Spinal cord (tissue), 9 donors: ENCODE measurements at regions not wholly inside any gene's neighbourhood (a gene's known extent, or its start where the extent isn't known, plus 50 kb on each side); places are given as distances from the start of the nearest gene placed in this dataset.
A peak's percentile ranks its signal among the peaks of the same experiment; 100 is the strongest.

Experiments
- DNase-seq, 6 donors: peaks; one replicate each; pipeline versions ENCODE4 v3.0.0 to v3.0.0-alpha.2; 2013 to 2015; ENCODE audit warnings: low spot score in 6 of 6, low read depth in 4 of 6
- H3K27ac ChIP-seq: one replicate; pipeline ENCODE4 v1.5.1; 2013; ENCODE audit warnings: low read depth, low read length, control low read depth
- H3K27me3 ChIP-seq: one replicate; pipeline ENCODE4 v1.6.1; 2013; ENCODE audit warnings: low read length; ENCODE audit not compliant: control insufficient read depth, insufficient read depth
- H3K36me3 ChIP-seq: one replicate; pipeline ENCODE4 v1.6.1; 2013; ENCODE audit warnings: low read length; ENCODE audit not compliant: control insufficient read depth, insufficient read depth
- H3K4me1 ChIP-seq: one replicate; pipeline ENCODE4 v1.6.1; 2013; ENCODE audit warnings: low read length; ENCODE audit not compliant: control insufficient read depth, insufficient read depth
- H3K4me3 ChIP-seq: one replicate; pipeline ENCODE4 v1.5.1; 2013; ENCODE audit warnings: low read depth, low read length, control low read depth
- H3K9me3 ChIP-seq: one replicate; pipeline ENCODE4 v1.6.1; 2013; ENCODE audit warnings: low read length; ENCODE audit not compliant: control insufficient read depth, insufficient read depth
- WGBS: methylation state at CpG from one replicate; pipeline ENCODE4 v1.1.5; 2013; ENCODE audit warnings: missing lambda C conversion rate; ENCODE audit not compliant: insufficient coverage; 5-methylcytosine and 5-hydroxymethylcytosine counted together
- donor health status: healthy.

- no peaks in the 10 kb centered on the region for H3K9me3 ChIP-seq
- no peak overlapping the region for H3K4me3 ChIP-seq
- H3K27ac ChIP-seq = no peak overlapping the region
- DNase-seq = peak in 1 of 6 donors; percentile 48
- no peaks in the 10 kb centered on the region for H3K36me3 ChIP-seq
- H3K27me3 ChIP-seq = no peaks in the 10 kb centered on the region
- H3K4me1 ChIP-seq = no peaks in the 10 kb centered on the region
- 63% methylated on average over 1 of the region's 3 CpGs for WGBS
Observed at GRCh38 chr2:226440127-226440918, 359.3 kb downstream of the IRS1 start.

- Histone ChIP-seq H3K9me3 (no peaks in the 10 kb centered on the region), H3K4me1 (no peaks in the 10 kb centered on the region), H3K4me3 (no peak overlapping the region), H3K27ac (no peak overlapping the region), H3K36me3 (no peaks in the 10 kb centered on the region), H3K27me3 (no peaks in the 10 kb centered on the region)
- WGBS = 89% methylated on average over 3 of the region's 6 CpGs
- no peak for DNase-seq
Observed at GRCh38 chr2:226439337-226439736, 360.3 kb downstream of the IRS1 start.

DNA sequence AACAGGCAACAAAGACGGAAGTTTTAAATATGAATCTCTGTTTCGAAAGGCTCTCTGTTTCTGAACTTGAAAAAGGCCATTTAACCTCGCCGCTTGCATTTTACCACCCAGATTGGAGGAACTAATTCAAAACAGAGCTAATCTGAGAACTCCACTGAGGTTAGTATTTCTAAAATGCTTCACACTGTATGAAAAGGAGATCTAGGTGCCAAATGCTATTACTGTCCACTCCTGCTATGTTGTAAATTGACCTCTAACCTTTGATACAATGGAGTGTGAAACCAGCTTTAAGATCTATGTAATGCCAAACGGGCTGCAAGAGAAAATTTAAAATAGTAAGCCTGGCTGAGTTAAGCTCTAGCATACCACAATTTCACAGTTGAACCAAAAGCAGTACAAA is 364.5 kb downstream of the IRS1 start:
- Histone ChIP-seq H3K27me3 (no peaks in the 10 kb centered on the region), H3K4me3 (no peak overlapping the region), H3K9me3 (no peaks in the 10 kb centered on the region), H3K4me1 (no peaks in the 10 kb centered on the region), H3K27ac (peak overlapping the region; percentile 44), H3K36me3 (no peaks in the 10 kb centered on the region)
- no CpG with 5 or more reads among the region's 5 CpGs for WGBS
- DNase-seq = peak in 1 of 6 donors; percentile 6

GRCh38 chr2:226434702-226435101 is 364.9 kb downstream of the IRS1 start:
- 43% methylated on average over 4 of the region's 5 CpGs for WGBS
- H3K36me3 ChIP-seq = no peaks in the 10 kb centered on the region
- no peaks in the 10 kb centered on the region for H3K27me3 ChIP-seq
- no peak for DNase-seq
- no peaks in the 10 kb centered on the region for H3K4me1 ChIP-seq
- H3K27ac ChIP-seq = peak overlapping the region; percentile 44
- H3K4me3 ChIP-seq = no peak overlapping the region
- no peaks in the 10 kb centered on the region for H3K9me3 ChIP-seq

GRCh38 chr2:226431288-226431948 is 368.2 kb downstream of the IRS1 start:
- WGBS = 40% methylated on average over 1 of the region's 2 CpGs
- Histone ChIP-seq H3K27me3 (no peaks in the 10 kb centered on the region), H3K9me3 (no peaks in the 10 kb centered on the region), H3K4me1 (no peaks in the 10 kb centered on the region), H3K4me3 (no peak overlapping the region), H3K27ac (no peak overlapping the region), H3K36me3 (no peaks in the 10 kb centered on the region)
- DNase-seq = peak in 2 of 6 donors; percentile 37 to 43

DNA sequence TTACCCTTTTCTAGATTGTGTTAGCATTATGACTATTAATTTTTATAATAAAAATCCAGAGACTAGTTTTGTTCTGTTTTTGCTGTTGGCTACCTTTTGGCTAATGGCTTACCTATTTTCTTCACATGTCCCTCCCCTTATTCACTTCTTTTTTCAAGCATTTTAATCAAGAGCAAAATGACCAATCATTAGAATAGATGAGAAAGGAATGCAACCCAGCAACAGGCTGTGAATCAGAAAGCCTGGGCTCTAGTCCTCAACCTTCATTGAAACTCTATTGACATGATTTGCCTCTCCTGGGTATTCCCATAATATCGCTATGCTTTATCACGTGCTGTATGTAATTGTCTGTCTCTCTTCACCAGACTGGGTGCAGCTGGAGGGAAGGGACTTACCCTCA is 370.1 kb downstream of the IRS1 start:
- H3K36me3 ChIP-seq = no peaks in the 10 kb centered on the region
- no peak for DNase-seq
- no peaks in the 10 kb centered on the region for H3K27me3 ChIP-seq
- no peak overlapping the region for H3K27ac ChIP-seq
- H3K4me1 ChIP-seq = no peaks in the 10 kb centered on the region
- no CpG with 5 or more reads among the region's 2 CpGs for WGBS
- H3K4me3 ChIP-seq = no peak overlapping the region
- H3K9me3 ChIP-seq = no peaks in the 10 kb centered on the region

- no peak for DNase-seq
- Histone ChIP-seq H3K36me3 (no peaks in the 10 kb centered on the region), H3K9me3 (no peaks in the 10 kb centered on the region), H3K4me3 (no peak overlapping the region), H3K27me3 (no peaks in the 10 kb centered on the region), H3K4me1 (peaks cover 3% of the 10 kb centered on the region), H3K27ac (no peak overlapping the region)
- WGBS = 91% methylated on average over 4 of the region's 7 CpGs
Observed at GRCh38 chr2:226427538-226428307, 371.9 kb downstream of the IRS1 start.

GRCh38 chr2:226426292-226426736 is 373.3 kb downstream of the IRS1 start:
- no peak for DNase-seq
- no peaks in the 10 kb centered on the region for H3K9me3 ChIP-seq
- H3K4me1 ChIP-seq = peaks cover 3% of the 10 kb centered on the region
- WGBS = 86% methylated on average over 2 of the region's 5 CpGs
- no peak overlapping the region for H3K4me3 ChIP-seq
- H3K27me3 ChIP-seq = no peaks in the 10 kb centered on the region
- H3K27ac ChIP-seq = no peak overlapping the region
- no peaks in the 10 kb centered on the region for H3K36me3 ChIP-seq

- Histone ChIP-seq H3K27ac (no peak overlapping the region), H3K4me3 (no peak overlapping the region), H3K4me1 (peaks cover 3% of the 10 kb centered on the region), H3K9me3 (no peaks in the 10 kb centered on the region), H3K27me3 (no peaks in the 10 kb centered on the region), H3K36me3 (no peaks in the 10 kb centered on the region)
- DNase-seq = no peak
- 74% methylated on average over 3 of the region's 3 CpGs for WGBS
Observed at GRCh38 chr2:226424971-226425370, 374.6 kb downstream of the IRS1 start.
